HG03025 (cell line): ENCODE measurements at regions not wholly inside any gene's neighbourhood (a gene's known extent, or its start where the extent isn't known, plus 50 kb on each side); places are given as distances from the start of the nearest gene placed in this dataset.
"Not testable (repeated sequence)": the region's sequence is repeated elsewhere in the genome, so short reads cannot be mapped to it uniquely, and the experiment has no call there.

Experiments
- ATAC-seq: cut with Tn5 transposase; IDR thresholded peaks from one replicate; pipeline ENCODE4 v1.9.1; 2021; ENCODE audit warnings: mild to moderate bottlenecking, moderate library complexity; ENCODE audit not compliant: unreplicated experiment, low FRiP score

- no peak for ATAC-seq
These were observed 280.0 kb upstream of the TBX18 start for GRCh38 chr6:85044361-85044760.

GRCh38 chr6:85041376-85041775, 277.0 kb upstream of the TBX18 start:
- ATAC-seq: peak; percentile 67

- ATAC-seq: no peak
These were observed 272.8 kb upstream of the TBX18 start for GRCh38 chr6:85037221-85037620.

- no peak for ATAC-seq
These were observed 271.4 kb upstream of the TBX18 start for GRCh38 chr6:85035766-85036165.

- no peak for ATAC-seq
These were observed 269.1 kb upstream of the TBX18 start for GRCh38 chr6:85033547-85033946.

- no peak for ATAC-seq
These were observed 261.6 kb upstream of the TBX18 start for GRCh38 chr6:85026021-85026420.

GRCh38 chr6:85023721-85024120, 259.3 kb upstream of the TBX18 start:
- ATAC-seq: no peak

GRCh38 chr6:85017352-85017751, 253.0 kb upstream of the TBX18 start:
- ATAC-seq: no peak

GRCh38 chr6:85016726-85017125, 252.3 kb upstream of the TBX18 start:
- ATAC-seq: no peak

GRCh38 chr6:85015396-85015990, 251.1 kb upstream of the TBX18 start:
- no peak for ATAC-seq

- ATAC-seq: no peak
These were observed 246.5 kb upstream of the TBX18 start for GRCh38 chr6:85010865-85011264.

- no peak for ATAC-seq
These were observed 244.1 kb upstream of the TBX18 start for GRCh38 chr6:85008296-85009009.

GRCh38 chr6:85006362-85006761, 242.0 kb upstream of the TBX18 start:
- no peak for ATAC-seq

- no peak for ATAC-seq
These were observed 241.1 kb upstream of the TBX18 start for GRCh38 chr6:85005494-85005893.

GRCh38 chr6:85004361-85004995, 240.1 kb upstream of the TBX18 start:
- ATAC-seq: no peak

- no peak for ATAC-seq
These were observed 238.4 kb upstream of the TBX18 start for GRCh38 chr6:85002847-85003246.

- ATAC-seq: no peak
These were observed 235.6 kb upstream of the TBX18 start for GRCh38 chr6:85000001-85000400.

GRCh38 chr6:84998223-84998622, 233.8 kb upstream of the TBX18 start:
- no peak for ATAC-seq

GRCh38 chr6:84988766-84989165, 224.4 kb upstream of the TBX18 start:
- ATAC-seq: not testable (repeated sequence)

GRCh38 chr6:84985490-84985889, 221.1 kb upstream of the TBX18 start:
- not testable (repeated sequence) for ATAC-seq

GRCh38 chr6:84979541-84979940, 215.1 kb upstream of the TBX18 start:
- ATAC-seq: no peak

GRCh38 chr6:84977363-84977705, 212.9 kb upstream of the TBX18 start:
- no peak for ATAC-seq
